ENCODE measurements at regions not wholly inside any gene's neighbourhood (a gene's known extent, or its start where the extent isn't known, plus 50 kb on each side); places are given as distances from the start of the nearest gene placed in this dataset.

DNA sequence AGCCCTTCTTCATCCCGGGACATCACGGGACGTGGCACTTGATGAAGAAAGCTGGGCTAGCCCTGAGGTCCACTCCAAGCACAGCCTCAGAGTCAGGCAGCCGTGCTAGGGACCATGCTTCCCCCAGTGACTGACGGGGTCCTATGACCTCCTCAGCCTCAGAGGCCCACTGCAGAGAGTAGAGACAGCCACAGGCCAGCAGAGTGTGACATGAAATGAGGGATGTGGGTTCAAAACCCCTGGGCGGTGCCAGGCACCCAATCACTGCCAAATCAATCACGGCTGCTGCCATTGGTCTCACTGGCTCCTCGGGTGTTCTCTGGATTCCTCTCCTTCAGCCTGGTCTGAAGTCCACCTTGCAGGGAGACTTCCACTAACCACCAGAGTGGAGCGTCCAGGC lies 197.7 kb upstream of the CDH4 start:
- TF ChIP-seq, protein P1, sequence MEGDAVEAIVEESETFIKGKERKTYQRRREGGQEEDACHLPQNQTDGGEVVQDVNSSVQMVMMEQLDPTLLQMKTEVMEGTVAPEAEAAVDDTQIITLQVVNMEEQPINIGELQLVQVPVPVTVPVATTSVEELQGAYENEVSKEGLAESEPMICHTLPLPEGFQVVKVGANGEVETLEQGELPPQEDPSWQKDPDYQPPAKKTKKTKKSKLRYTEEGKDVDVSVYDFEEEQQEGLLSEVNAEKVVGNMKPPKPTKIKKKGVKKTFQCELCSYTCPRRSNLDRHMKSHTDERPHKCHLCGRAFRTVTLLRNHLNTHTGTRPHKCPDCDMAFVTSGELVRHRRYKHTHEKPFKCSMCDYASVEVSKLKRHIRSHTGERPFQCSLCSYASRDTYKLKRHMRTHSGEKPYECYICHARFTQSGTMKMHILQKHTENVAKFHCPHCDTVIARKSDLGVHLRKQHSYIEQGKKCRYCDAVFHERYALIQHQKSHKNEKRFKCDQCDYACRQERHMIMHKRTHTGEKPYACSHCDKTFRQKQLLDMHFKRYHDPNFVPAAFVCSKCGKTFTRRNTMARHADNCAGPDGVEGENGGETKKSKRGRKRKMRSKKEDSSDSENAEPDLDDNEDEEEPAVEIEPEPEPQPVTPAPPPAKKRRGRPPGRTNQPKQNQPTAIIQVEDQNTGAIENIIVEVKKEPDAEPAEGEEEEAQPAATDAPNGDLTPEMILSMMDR (IDR thresholded peaks at IDR 0.05) = no peak
- TF ChIP-seq POLR2AphosphoS5 (IDR thresholded peaks at IDR 0.05) = no peak
- TF ChIP-seq POLR2A (IDR thresholded peaks at IDR 0.05) = no peak
- TF ChIP-seq EP300 (IDR thresholded peaks at IDR 0.05) = no peak

All from stomach (tissue), 4 donors.